PC-3 (cell line): ENCODE measurements at regions not wholly inside any gene's neighbourhood (a gene's known extent, or its start where the extent isn't known, plus 50 kb on each side); places are given as distances from the start of the nearest gene placed in this dataset.
A peak's percentile ranks its signal among the peaks of the same experiment; 100 is the strongest.

Experiments
- EZH2 ChIP-seq: fragments of 300-600 bp; sonication (generic); IDR thresholded peaks from one replicate; pipeline ENCODE4 v1.6.1; 2017; ENCODE audit warnings: antibody characterized with exemption, mild to moderate bottlenecking, low read length; ENCODE audit not compliant: unreplicated experiment
- TF ChIP-seq, protein P1 (sequence below): fragments of 300-600 bp; sonication (generic); conservative IDR thresholded peaks from 2 replicates; pipeline ENCODE4 v1.5.1; 2017; ENCODE audit warnings: antibody characterized with exemption, low read depth, mild to moderate bottlenecking, low read length

DNA sequence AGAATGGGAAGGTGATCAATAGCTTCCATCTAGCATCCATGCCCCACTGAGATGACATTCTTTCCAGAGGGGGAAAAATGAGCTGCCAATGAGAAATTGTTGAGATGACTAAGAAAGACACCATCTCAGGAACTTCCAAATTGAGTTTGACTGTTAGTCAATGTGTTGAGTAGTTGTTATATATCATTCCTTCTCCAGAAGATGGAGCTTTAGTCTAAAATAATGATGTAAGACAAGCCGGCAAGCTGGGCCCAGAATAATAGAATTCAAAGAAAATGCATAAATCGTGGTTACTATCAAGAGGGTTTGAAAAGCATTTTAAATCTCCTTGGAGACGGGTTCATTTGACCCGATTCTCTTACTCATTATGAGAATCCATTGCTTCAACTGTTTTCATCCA is 71.0 kb upstream of the ATF7IP2 start:
- no peak for TF ChIP-seq EZH2
- TF ChIP-seq, protein P1, sequence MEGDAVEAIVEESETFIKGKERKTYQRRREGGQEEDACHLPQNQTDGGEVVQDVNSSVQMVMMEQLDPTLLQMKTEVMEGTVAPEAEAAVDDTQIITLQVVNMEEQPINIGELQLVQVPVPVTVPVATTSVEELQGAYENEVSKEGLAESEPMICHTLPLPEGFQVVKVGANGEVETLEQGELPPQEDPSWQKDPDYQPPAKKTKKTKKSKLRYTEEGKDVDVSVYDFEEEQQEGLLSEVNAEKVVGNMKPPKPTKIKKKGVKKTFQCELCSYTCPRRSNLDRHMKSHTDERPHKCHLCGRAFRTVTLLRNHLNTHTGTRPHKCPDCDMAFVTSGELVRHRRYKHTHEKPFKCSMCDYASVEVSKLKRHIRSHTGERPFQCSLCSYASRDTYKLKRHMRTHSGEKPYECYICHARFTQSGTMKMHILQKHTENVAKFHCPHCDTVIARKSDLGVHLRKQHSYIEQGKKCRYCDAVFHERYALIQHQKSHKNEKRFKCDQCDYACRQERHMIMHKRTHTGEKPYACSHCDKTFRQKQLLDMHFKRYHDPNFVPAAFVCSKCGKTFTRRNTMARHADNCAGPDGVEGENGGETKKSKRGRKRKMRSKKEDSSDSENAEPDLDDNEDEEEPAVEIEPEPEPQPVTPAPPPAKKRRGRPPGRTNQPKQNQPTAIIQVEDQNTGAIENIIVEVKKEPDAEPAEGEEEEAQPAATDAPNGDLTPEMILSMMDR, result peak; percentile 48
